ENCODE measurements at regions not wholly inside any gene's neighbourhood (a gene's known extent, or its start where the extent isn't known, plus 50 kb on each side); places are given as distances from the start of the nearest gene placed in this dataset.

DNA sequence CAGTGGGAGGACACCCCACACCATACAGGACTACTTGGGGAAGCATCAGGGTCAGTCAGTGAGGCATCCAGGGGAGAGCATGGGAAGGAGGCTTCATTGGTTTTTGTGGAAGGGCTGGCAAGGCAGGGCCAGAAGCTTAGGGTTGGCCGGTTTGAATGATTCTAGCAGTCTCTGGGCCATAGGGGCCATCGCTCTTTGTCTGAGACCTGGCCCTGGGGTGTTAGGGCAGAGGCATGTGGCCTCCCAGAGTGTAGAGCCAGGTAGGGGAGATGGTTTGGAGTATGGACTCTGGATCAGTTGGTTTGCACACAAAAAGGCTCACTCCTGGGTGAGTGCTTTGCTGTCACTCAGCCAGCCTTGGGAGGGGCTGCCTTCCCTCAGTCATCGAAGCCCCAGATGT, 98.5 kb downstream of the GLI2 start:
- H3K9me3 ChIP-seq (ENCODE audit: control insufficient read depth, low read length): no peaks in the 10 kb centered on the region
- no peak overlapping the region for H3K9ac ChIP-seq (ENCODE audit: low read length)
- H3K27me3 ChIP-seq (ENCODE audit: control insufficient read depth, insufficient read depth, low read length): no peaks in the 10 kb centered on the region
- H3K36me3 ChIP-seq (ENCODE audit: control insufficient read depth, insufficient read depth, low read length): no peaks in the 10 kb centered on the region
- peaks cover 6% of the 10 kb centered on the region for H3K4me1 ChIP-seq (ENCODE audit: control insufficient read depth, insufficient read depth, low read length)
- no peak overlapping the region for H3K4me3 ChIP-seq (ENCODE audit: low read length)

GRCh38 chr2:120836281-120836680, 100.6 kb downstream of the GLI2 start:
- H3K9me3 ChIP-seq (ENCODE audit: control insufficient read depth, low read length): no peaks in the 10 kb centered on the region
- H3K4me1 ChIP-seq (ENCODE audit: control insufficient read depth, insufficient read depth, low read length): peaks cover 6% of the 10 kb centered on the region
- H3K4me3 ChIP-seq (ENCODE audit: low read length): no peak overlapping the region
- H3K27me3 ChIP-seq (ENCODE audit: control insufficient read depth, insufficient read depth, low read length): no peaks in the 10 kb centered on the region
- H3K9ac ChIP-seq (ENCODE audit: low read length): no peak overlapping the region
- no peaks in the 10 kb centered on the region for H3K36me3 ChIP-seq (ENCODE audit: control insufficient read depth, insufficient read depth, low read length)

DNA sequence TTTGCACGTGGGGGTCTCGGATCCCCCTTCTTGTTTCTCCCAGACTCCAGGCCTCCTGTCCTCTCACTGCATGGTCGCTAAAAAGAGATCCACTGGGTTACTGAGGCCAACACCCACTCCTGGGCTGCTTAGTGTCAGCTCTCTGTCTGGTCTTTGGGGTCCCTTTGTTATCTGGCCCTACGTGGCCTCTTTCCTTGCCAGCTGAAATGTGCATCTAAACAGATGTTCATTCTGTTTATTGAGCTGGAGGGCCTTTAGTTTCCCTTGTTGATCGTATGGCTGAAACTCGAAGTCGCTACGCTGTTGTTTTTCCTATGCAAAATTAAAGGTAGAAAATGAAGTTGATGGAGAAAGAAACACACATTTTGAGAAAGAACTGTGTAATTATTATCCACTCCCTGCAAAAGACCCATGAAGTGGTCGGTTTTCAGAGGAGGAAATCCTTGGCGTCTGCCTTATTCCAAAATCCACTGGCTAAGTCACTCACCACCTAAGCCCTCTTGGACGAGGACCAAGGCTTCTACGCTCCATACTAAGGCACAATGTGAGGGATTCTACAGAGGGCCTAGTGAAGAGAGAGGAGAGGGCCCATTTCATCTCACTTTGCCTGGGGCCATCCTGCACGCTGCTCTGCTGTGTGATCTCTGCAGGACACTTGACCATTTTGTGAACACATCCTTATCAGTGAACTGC, 105.3 kb downstream of the GLI2 start:
- Histone ChIP-seq H3K4me1 (ENCODE audit: control insufficient read depth, insufficient read depth, low read length) (no peaks in the 10 kb centered on the region), H3K27me3 (ENCODE audit: control insufficient read depth, insufficient read depth, low read length) (peaks cover 4% of the 10 kb centered on the region), H3K36me3 (ENCODE audit: control insufficient read depth, insufficient read depth, low read length) (no peaks in the 10 kb centered on the region)

DNA sequence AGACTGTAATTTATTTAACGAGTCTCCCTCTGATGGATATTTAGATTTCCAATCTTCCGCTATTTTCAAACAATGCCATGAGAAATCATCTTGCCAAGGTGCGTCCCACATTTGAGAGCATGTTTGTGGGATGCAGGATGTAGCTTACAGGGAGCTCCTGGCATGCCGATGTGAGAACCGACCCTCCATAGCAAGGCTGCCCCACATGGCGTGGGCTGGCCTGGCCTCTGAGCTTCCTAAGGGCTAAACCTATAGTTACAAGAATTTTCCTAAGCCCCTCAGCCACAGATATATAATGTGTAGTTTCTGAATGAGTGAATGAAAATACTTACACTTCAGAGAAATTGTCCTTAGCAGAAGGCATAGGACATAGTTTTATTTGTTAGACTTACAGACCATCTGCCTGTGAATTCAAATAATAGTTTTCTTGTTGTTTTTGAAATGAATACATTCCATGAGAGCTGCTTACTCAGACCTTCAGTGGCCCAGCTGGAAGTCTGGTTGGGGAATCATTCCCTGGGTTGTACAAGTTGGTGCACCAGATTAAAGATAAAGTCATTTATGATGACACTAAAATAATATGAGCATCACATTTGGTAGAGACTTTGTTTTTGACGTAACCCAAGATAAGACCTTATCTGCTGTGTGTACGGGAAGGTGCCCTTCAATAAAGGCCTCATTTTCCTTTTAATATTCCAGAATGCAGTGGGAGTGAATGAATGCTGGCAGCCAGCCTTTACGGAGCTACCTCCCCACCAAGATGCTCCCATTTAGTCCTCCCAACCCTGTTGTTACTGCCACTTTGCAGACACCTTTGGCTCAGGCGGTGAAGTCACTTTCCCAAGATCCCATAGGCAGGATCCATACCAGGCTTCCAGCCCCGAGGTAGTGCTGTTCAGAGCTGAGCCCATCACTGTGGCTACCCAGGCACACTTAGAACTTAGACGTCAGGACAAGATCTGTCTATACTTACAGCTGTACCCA, 107.1 kb downstream of the GLI2 start:
- Histone ChIP-seq H3K9me3 (ENCODE audit: control insufficient read depth, low read length) (no peaks in the 10 kb centered on the region), H3K27me3 (ENCODE audit: control insufficient read depth, insufficient read depth, low read length) (peaks cover 4% of the 10 kb centered on the region), H3K36me3 (ENCODE audit: control insufficient read depth, insufficient read depth, low read length) (no peaks in the 10 kb centered on the region), H3K9ac (ENCODE audit: low read length) (no peak overlapping the region), H3K4me1 (ENCODE audit: control insufficient read depth, insufficient read depth, low read length) (no peaks in the 10 kb centered on the region), H3K4me3 (ENCODE audit: low read length) (no peak overlapping the region)

More for the DNA sequence above, 105.3 kb downstream of the GLI2 start:
- no peak overlapping the region for H3K4me3 ChIP-seq (ENCODE audit: low read length)
- H3K9me3 ChIP-seq (ENCODE audit: control insufficient read depth, low read length): no peaks in the 10 kb centered on the region
- no peak overlapping the region for H3K9ac ChIP-seq (ENCODE audit: low read length)

- Histone ChIP-seq H3K36me3 (ENCODE audit: control insufficient read depth, insufficient read depth, low read length) (no peaks in the 10 kb centered on the region), H3K9me3 (ENCODE audit: control insufficient read depth, low read length) (no peaks in the 10 kb centered on the region), H3K4me3 (ENCODE audit: low read length) (no peak overlapping the region), H3K27me3 (ENCODE audit: control insufficient read depth, insufficient read depth, low read length) (peaks cover 4% of the 10 kb centered on the region), H3K4me1 (ENCODE audit: control insufficient read depth, insufficient read depth, low read length) (no peaks in the 10 kb centered on the region), H3K9ac (ENCODE audit: low read length) (no peak overlapping the region)
These were observed 108.5 kb downstream of the GLI2 start for GRCh38 chr2:120844070-120844738.

- no peak overlapping the region for H3K4me3 ChIP-seq (ENCODE audit: low read length)
- H3K9ac ChIP-seq (ENCODE audit: low read length): no peak overlapping the region
- H3K27me3 ChIP-seq (ENCODE audit: control insufficient read depth, insufficient read depth, low read length): peaks cover 4% of the 10 kb centered on the region
- no peaks in the 10 kb centered on the region for H3K4me1 ChIP-seq (ENCODE audit: control insufficient read depth, insufficient read depth, low read length)
- H3K36me3 ChIP-seq (ENCODE audit: control insufficient read depth, insufficient read depth, low read length): no peaks in the 10 kb centered on the region
- no peaks in the 10 kb centered on the region for H3K9me3 ChIP-seq (ENCODE audit: control insufficient read depth, low read length)
These were observed 109.6 kb downstream of the GLI2 start for GRCh38 chr2:120845277-120845676.

DNA sequence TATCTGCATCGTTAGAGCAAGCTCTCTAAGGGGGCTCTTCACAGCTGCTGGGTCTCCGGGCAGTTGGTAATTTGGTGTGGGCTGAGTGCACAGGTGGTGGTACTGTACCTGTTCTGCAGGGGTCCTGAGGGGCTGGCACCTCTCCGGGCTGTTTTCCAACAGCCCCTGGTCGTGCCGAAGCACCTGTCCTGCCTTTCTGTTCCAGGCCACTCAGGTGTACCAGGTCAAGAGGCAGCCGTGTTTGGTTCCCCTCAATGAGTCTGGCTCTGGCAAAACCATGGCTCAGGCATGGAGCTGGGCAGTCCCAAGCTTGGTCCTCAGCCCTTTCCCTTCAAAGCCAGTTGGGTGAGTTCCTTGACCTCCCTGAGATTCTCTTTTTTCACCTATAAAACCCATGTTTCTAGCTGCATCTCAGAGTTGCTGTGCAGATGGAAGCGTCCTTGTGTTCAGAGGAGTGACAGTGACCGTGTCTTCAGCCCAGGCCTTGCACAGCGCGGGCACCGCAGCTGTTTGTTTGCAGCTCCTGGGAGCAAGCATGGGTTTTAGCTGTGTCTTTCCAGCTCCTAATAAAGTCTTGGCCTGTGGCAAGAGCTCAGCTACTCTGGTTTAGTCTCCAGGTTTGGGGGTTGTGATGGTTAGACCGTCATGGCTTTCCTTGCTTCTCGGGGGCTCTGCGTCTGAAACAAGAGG, 110.9 kb downstream of the GLI2 start:
- H3K4me1 ChIP-seq (ENCODE audit: control insufficient read depth, insufficient read depth, low read length): no peaks in the 10 kb centered on the region
- H3K4me3 ChIP-seq (ENCODE audit: low read length): no peak overlapping the region
- no peak overlapping the region for H3K9ac ChIP-seq (ENCODE audit: low read length)
- H3K36me3 ChIP-seq (ENCODE audit: control insufficient read depth, insufficient read depth, low read length): no peaks in the 10 kb centered on the region
- H3K27me3 ChIP-seq (ENCODE audit: control insufficient read depth, insufficient read depth, low read length): peaks cover 4% of the 10 kb centered on the region
- H3K9me3 ChIP-seq (ENCODE audit: control insufficient read depth, low read length): no peaks in the 10 kb centered on the region

- Histone ChIP-seq H3K4me1 (ENCODE audit: control insufficient read depth, insufficient read depth, low read length) (no peaks in the 10 kb centered on the region), H3K9me3 (ENCODE audit: control insufficient read depth, low read length) (no peaks in the 10 kb centered on the region), H3K27me3 (ENCODE audit: control insufficient read depth, insufficient read depth, low read length) (peaks cover 4% of the 10 kb centered on the region)
These were observed 112.1 kb downstream of the GLI2 start for GRCh38 chr2:120847700-120848321.

DNA sequence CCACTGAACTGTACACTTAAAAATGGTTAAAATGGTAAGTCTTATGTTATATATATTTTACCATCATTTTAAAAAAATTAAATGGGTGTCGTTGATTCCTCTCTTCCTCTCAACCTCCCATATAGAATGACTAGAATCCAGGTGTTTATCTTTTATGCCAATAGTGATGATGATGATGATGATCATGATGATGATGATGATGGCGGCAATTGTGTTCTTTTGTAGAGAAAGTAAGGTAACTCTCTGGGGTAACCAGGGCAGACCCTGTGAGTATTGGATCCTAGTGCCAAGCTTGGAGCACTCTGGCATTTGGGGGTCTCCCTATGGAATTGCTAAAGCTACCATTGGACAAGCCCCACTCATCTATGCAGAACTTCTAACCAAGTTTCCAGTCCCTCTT, 113.6 kb downstream of the GLI2 start:
- Histone ChIP-seq H3K4me3 (ENCODE audit: low read length) (no peak overlapping the region), H3K9me3 (ENCODE audit: control insufficient read depth, low read length) (no peaks in the 10 kb centered on the region), H3K27me3 (ENCODE audit: control insufficient read depth, insufficient read depth, low read length) (no peaks in the 10 kb centered on the region), H3K36me3 (ENCODE audit: control insufficient read depth, insufficient read depth, low read length) (no peaks in the 10 kb centered on the region), H3K9ac (ENCODE audit: low read length) (no peak overlapping the region), H3K4me1 (ENCODE audit: control insufficient read depth, insufficient read depth, low read length) (no peaks in the 10 kb centered on the region)

More at GRCh38 chr2:120847700-120848321, 112.1 kb downstream of the GLI2 start:
- Histone ChIP-seq H3K36me3 (ENCODE audit: control insufficient read depth, insufficient read depth, low read length) (no peaks in the 10 kb centered on the region), H3K9ac (ENCODE audit: low read length) (no peak overlapping the region), H3K4me3 (ENCODE audit: low read length) (no peak overlapping the region)

DNA sequence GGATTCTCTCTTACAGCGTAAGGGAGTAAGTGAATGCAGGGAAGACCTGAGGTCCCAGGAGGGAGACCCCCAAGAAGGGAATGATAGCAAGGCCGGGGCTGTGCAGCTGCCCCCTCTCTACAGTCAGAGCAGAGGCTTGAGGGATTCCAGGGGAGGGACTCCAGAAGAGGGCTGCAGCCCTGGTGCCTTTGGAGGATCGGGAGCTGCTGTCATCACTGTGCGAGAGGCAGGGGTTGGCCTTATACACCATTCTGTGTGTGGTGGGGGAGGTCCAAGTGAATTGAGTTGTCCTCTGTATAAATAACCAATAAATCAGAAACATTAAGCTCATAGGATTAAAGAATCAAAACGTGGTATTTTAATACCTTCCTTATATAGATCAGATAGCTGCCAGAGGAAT, 114.9 kb downstream of the GLI2 start:
- Histone ChIP-seq H3K4me1 (ENCODE audit: control insufficient read depth, insufficient read depth, low read length) (no peaks in the 10 kb centered on the region), H3K27me3 (ENCODE audit: control insufficient read depth, insufficient read depth, low read length) (no peaks in the 10 kb centered on the region), H3K9me3 (ENCODE audit: control insufficient read depth, low read length) (no peaks in the 10 kb centered on the region), H3K36me3 (ENCODE audit: control insufficient read depth, insufficient read depth, low read length) (no peaks in the 10 kb centered on the region), H3K4me3 (ENCODE audit: low read length) (no peak overlapping the region), H3K9ac (ENCODE audit: low read length) (no peak overlapping the region)

GRCh38 chr2:120851116-120851773, 115.6 kb downstream of the GLI2 start:
- Histone ChIP-seq H3K9me3 (ENCODE audit: control insufficient read depth, low read length) (no peaks in the 10 kb centered on the region), H3K36me3 (ENCODE audit: control insufficient read depth, insufficient read depth, low read length) (no peaks in the 10 kb centered on the region), H3K9ac (ENCODE audit: low read length) (no peak overlapping the region), H3K27me3 (ENCODE audit: control insufficient read depth, insufficient read depth, low read length) (no peaks in the 10 kb centered on the region), H3K4me1 (ENCODE audit: control insufficient read depth, insufficient read depth, low read length) (no peaks in the 10 kb centered on the region), H3K4me3 (ENCODE audit: low read length) (no peak overlapping the region)

Measured in mucosa of stomach (tissue), 1 donor.